D721Med (cell line): ENCODE measurements at regions not wholly inside any gene's neighbourhood (a gene's known extent, or its start where the extent isn't known, plus 50 kb on each side); places are given as distances from the start of the nearest gene placed in this dataset.

Experiments used
- DNase-seq: peaks from one replicate; pipeline ENCODE4 v3.0.0; 2011; ENCODE audit warnings: low spot score; ENCODE audit not compliant: insufficient read length
- FAIRE-seq: peaks from 2 replicates; lab custom pipeline; 2011; peaks lifted over from hg19 to GRCh38; lab: Jason Lieb, UNC
- TF ChIP-seq, protein P1 (sequence below): IDR thresholded peaks from 2 replicates; pipeline ENCODE4 v1.5.1; 2012; ENCODE audit warnings: mild to moderate bottlenecking, control low read depth; ENCODE audit not compliant: insufficient read depth; ENCODE audit errors: missing control alignments

DNA sequence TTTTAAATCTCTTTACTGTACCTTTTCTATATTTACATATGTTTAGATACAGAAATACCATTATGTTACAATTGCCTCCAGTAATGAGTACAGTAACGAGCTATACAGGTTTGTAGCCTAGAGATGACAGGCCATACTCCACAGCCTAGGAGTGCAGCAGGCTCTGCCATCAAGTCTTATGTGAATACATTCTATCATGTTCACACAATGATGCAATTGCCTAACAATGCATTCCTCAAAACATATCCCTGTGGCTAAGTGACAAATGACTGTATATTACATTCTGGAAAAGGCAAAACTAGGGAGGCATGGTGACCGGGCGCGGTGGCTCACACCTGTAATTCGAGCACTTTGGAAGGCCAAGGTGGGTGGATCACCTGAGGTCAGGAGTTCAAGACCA is 192.4 kb upstream of the IGF1R start:
- TF ChIP-seq, protein P1, sequence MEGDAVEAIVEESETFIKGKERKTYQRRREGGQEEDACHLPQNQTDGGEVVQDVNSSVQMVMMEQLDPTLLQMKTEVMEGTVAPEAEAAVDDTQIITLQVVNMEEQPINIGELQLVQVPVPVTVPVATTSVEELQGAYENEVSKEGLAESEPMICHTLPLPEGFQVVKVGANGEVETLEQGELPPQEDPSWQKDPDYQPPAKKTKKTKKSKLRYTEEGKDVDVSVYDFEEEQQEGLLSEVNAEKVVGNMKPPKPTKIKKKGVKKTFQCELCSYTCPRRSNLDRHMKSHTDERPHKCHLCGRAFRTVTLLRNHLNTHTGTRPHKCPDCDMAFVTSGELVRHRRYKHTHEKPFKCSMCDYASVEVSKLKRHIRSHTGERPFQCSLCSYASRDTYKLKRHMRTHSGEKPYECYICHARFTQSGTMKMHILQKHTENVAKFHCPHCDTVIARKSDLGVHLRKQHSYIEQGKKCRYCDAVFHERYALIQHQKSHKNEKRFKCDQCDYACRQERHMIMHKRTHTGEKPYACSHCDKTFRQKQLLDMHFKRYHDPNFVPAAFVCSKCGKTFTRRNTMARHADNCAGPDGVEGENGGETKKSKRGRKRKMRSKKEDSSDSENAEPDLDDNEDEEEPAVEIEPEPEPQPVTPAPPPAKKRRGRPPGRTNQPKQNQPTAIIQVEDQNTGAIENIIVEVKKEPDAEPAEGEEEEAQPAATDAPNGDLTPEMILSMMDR, result no peak
- FAIRE-seq, result no peak
- DNase-seq, result no peak

DNA sequence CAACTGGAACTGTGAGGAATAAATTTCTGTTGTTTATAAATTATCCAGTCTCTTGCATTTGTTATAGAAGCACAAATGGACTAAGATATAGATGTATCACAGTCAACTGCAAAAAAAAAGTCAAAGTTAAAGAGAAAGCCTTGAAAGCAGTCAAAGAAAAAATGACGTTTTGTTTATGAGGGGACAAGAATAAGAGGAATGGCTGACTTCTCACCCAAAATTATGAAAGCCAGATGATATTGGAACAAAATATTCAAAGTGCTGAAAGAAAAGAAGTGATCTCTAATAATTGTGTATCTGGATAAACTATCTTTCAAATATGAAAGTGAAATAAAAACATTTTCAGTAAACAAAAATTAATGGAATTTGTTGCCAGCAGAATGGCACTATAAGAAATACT is 171.8 kb upstream of the IGF1R start:
- FAIRE-seq (no peak), DNase-seq (no peak)
- TF ChIP-seq, protein P1, result no peak

DNA sequence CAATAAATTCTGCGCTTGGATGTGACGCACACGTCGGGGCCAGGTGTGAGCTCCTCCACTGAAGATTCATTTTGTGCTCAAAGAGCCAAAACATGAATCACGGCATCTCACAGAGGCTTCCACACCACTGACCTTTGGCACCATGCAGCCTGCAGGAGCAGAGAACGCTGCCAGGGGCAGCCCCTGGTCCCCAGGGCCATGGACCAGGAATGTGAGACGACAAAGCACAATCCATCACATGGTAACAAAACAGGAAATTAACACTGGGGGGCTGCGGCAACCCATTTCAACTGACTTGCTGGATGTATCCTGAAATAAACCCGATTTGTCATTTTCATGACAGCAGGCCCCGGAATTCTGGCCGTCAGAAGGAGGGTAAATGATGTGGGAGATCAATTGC is 167.5 kb upstream of the IGF1R start:
- DNase-seq, result no peak
- no peak for FAIRE-seq
- TF ChIP-seq, protein P1, result no peak

DNA sequence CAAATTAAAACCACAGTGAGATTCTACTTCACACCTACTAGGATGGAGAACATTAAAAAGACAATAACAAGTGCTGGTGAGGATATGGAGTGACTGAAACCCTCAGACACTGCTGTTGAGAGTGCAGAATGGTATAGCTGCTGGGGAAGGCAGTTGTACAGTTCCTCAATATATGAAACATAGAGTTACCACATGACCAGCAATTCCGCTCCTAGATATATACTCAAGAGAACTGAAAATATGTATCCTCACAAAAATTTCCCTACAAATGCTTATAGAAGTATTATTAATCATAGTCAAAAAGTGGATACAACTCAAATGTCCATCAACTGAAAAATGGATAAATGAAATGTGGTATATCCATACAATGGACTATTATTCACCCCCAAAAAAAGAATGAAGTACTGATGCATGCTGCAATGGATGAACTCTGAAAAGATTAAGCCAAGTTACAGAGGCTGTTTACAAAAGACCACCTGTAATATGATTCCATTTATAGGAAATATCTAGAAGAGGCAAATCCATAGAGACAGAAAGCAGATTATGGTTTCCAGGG is 164.7 kb upstream of the IGF1R start:
- TF ChIP-seq, protein P1, result no peak
- no peak for FAIRE-seq
- no peak for DNase-seq

DNA sequence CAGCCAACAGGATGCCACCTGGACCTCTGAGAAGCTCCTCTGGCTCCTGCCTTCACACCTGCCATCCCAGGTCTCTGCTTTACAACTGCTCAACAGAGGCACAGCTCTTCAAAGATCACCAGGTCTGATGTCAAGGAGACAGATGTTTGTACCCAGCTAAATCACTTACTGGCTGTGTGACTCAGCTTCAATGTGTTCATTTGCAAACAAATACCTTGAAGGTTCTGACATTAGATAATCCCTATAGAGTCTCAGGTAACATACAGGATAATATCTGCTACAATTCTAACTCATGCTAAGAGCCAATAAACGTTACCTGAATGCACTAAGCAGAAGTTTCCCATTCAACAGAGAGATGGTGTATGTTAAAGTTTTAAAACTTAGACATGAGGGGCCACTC is 163.4 kb upstream of the IGF1R start:
- TF ChIP-seq, protein P1, result no peak
- DNase-seq (no peak), FAIRE-seq (no peak)

DNA sequence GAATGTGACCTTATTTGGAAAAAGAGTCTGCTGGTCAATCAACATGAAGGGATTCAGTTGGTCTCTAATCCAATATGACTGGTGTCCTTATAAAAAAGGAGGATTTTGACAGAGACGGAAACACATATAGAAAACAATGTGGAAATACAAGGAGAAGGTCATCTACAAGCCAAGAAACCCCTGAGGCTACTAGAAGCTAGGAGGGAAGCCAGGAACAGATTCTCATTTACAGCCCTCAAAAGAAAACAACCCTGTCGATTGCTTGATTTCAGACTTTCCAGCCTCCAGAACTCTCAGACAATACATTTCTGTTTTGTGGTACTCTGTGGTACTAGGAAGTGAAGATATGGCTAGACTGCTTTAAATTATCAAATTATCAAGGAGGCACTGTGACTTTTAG is 162.9 kb upstream of the IGF1R start:
- TF ChIP-seq, protein P1, result no peak
- FAIRE-seq (no peak), DNase-seq (no peak)

DNA sequence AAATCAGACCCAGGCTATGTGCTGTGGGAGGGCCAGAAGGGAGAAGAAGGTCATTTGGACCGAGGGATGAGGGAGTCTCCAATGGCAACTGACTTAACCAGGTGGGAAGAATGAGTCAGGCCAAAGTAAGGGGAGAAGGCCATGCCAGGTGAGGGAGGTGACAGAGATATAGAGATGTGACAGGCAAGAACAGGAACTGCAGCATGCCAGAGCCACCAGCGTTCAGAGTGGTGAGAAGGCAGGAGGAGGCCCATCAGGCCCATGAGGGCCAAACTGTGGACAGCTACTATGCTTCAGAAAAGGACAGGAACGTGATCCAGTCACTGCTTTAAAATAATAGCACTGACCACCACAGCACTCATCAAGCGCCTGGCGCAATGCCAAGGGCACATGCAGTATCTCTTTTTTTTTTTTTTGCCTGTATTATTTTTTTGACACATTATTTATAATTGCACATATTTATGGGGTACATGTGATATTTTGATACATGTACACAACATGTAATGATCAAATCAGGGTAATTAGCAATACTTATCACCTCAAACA is 154.3 kb upstream of the IGF1R start:
- FAIRE-seq (no peak), DNase-seq (no peak)
- TF ChIP-seq, protein P1, result no peak
